Esophagus squamous epithelium (tissue), 4 donors: ENCODE measurements at regions not wholly inside any gene's neighbourhood (a gene's known extent, or its start where the extent isn't known, plus 50 kb on each side); places are given as distances from the start of the nearest gene placed in this dataset.

Experiments used
- CTCF ChIP-seq, 6 experiments: fragments of 450-650 bp in 4 of 6; fragments of 200-600 bp in 2 of 6; sonication (generic) in 2 of 6; IDR thresholded peaks; one replicate each; pipeline ENCODE4 v1.5.1; 2016 to 2019; ENCODE audit warnings: antibody characterized with exemption in 6 of 6, mild to moderate bottlenecking in 4 of 6, moderate library complexity in 4 of 6
- POLR2A ChIP-seq, 4 donors: fragments of 450-650 bp; IDR thresholded peaks; one replicate each; pipeline ENCODE4 v1.6.1; 2017; ENCODE audit warnings: antibody characterized with exemption in 4 of 4, mild to moderate bottlenecking in 4 of 4, moderate library complexity in 3 of 4

GRCh38 chr3:5768281-5768945, 580.9 kb downstream of the EDEM1 start:
- TF ChIP-seq CTCF (IDR thresholded peaks at IDR 0.05) (no peak), POLR2A (IDR thresholded peaks at IDR 0.05) (no peak)
